H1 (cell line): ENCODE measurements at regions not wholly inside any gene's neighbourhood (a gene's known extent, or its start where the extent isn't known, plus 50 kb on each side); places are given as distances from the start of the nearest gene placed in this dataset.

Experiments
- ATF3 ChIP-seq: IDR thresholded peaks from 2 replicates; pipeline ENCODE4 v1.6.1; 2011; ENCODE audit warnings: low read depth, mild to moderate bottlenecking, low read length; ENCODE audit not compliant: insufficient read depth
- CBX8 ChIP-seq: fragments of 300-800, 300-1000 bp; sonication (generic); IDR thresholded peaks from 2 replicates; pipeline ENCODE4 v1.7.1; 2016; ENCODE audit warnings: low read depth, low read length, borderline replicate concordance
- CHD1 ChIP-seq: IDR thresholded peaks from 2 replicates; pipeline ENCODE4 v1.6.1; 2012; ENCODE audit warnings: low read depth, low read length, improper control_type of control experiment
- CHD7 ChIP-seq: fragments of 300-600 bp; sonication (generic); IDR thresholded peaks from 2 replicates; pipeline ENCODE4 v1.7.1; 2012; ENCODE audit warnings: low read length, moderate library complexity, mild to moderate bottlenecking, inconsistent platforms; ENCODE audit not compliant: insufficient replicate concordance
- KDM5A ChIP-seq: fragments of 200-600 bp; IDR thresholded peaks from 2 replicates; pipeline ENCODE4 v1.7.1; 2012; ENCODE audit warnings: mild to moderate bottlenecking, low read length, inconsistent platforms, mixed read lengths
- SAP30 ChIP-seq: fragments of 300-600 bp; sonication (generic); IDR thresholded peaks from 2 replicates; pipeline ENCODE4 v1.7.1; 2012; ENCODE audit warnings: low read length, moderate library complexity, mild to moderate bottlenecking, inconsistent platforms; ENCODE audit not compliant: insufficient read depth, insufficient replicate concordance
- SIX5 ChIP-seq: IDR thresholded peaks from 2 replicates; pipeline ENCODE4 v1.6.1; 2011; ENCODE audit warnings: mild to moderate bottlenecking, low read depth, low read length
- SP4 ChIP-seq: IDR thresholded peaks from 2 replicates; pipeline ENCODE4 v1.6.1; 2012; ENCODE audit warnings: low read length, inconsistent platforms
- SRF ChIP-seq: IDR thresholded peaks from 2 replicates; pipeline ENCODE4 v1.6.1; 2011; ENCODE audit warnings: mild to moderate bottlenecking, low read depth, low read length, moderate library complexity
- TAF1 ChIP-seq: IDR thresholded peaks from 2 replicates; pipeline ENCODE4 v1.6.1; 2011; ENCODE audit warnings: mild to moderate bottlenecking, low read depth, low read length
- TF ChIP-seq, protein P1 (sequence below): IDR thresholded peaks from 2 replicates; pipeline ENCODE4 v1.6.1; 2012; ENCODE audit warnings: inconsistent platforms

GRCh38 chrX:20653070-20653469 lies 386.4 kb upstream of the RPS6KA3 start (continued):
- no peak for TF ChIP-seq CHD7
- no peak for TF ChIP-seq SIX5
- TF ChIP-seq SP4 = no peak
- TF ChIP-seq, protein P1, sequence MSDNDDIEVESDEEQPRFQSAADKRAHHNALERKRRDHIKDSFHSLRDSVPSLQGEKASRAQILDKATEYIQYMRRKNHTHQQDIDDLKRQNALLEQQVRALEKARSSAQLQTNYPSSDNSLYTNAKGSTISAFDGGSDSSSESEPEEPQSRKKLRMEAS = no peak
- TF ChIP-seq SRF = no peak
- TF ChIP-seq KDM5A = no peak
- no peak for TF ChIP-seq TAF1
- no peak for TF ChIP-seq CBX8
- TF ChIP-seq CHD1 = no peak
- no peak for TF ChIP-seq ATF3
- no peak for TF ChIP-seq SAP30
